ENCODE measurements at regions not wholly inside any gene's neighbourhood (a gene's known extent, or its start where the extent isn't known, plus 50 kb on each side); places are given as distances from the start of the nearest gene placed in this dataset.
A peak's percentile ranks its signal among the peaks of the same experiment; 100 is the strongest.

DNA sequence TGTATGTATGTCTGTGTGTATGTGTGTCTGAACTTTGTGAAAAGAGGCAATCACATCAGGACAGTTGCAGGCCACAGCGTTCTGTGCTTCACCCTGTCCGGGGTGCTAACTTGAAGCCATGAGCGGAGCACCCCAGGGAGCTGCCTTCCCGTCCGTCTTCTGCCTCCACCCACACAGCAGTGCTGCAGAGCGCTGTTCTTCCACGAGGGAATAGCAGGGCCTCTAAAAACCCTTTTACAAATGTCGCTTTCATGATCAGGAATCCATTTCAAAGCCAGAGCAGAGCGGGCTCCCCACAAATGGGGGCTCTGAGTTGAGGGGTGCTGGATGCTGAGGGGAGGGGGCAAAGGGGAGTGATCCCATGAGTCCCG lies 131.5 kb downstream of the RNASET2 start:
- Histone ChIP-seq H3K9ac (ENCODE audit: insufficient read depth, low read depth, low read length) (no peak overlapping the region), H4K20me1 (ENCODE audit: insufficient read depth, low read length) (no peaks in the 10 kb centered on the region), H3K4me2 (ENCODE audit: low read depth, low read length) (no peak overlapping the region), H3K27me3 (ENCODE audit: control insufficient read depth in 1 of 2, insufficient read depth in 2 of 2, low read length in 2 of 2) (no peaks in the 10 kb centered on the region; a peak in 1 of 5 replicates), H3K4me3 (replicated peaks in 1 of 3; ENCODE audit: insufficient read depth in 1 of 3, low read depth in 2 of 3, low read length in 3 of 3) (no peak overlapping the region), H3K79me2 (ENCODE audit: insufficient read depth, low read length) (no peaks in the 10 kb centered on the region), H3K4me1 (ENCODE audit: insufficient read depth, low read length) (no peaks in the 10 kb centered on the region), H3K36me3 (replicated peaks in 1 of 2; ENCODE audit: control insufficient read depth in 1 of 2, insufficient read depth in 2 of 2, low read length in 2 of 2) (no peaks in the 10 kb centered on the region), H3K9me3 (ENCODE audit: low read length) (no peaks in the 10 kb centered on the region), H3K27ac (ENCODE audit: extremely low read length, insufficient read depth, low read length) (no peak overlapping the region), H2AFZ (ENCODE audit: low read length) (no peak overlapping the region)
- ChIA-PET POLR2A (no interaction called here), CTCF (ENCODE audit: low intra/inter-chr PET ratio, low total read pairs) (no interaction called here)
- DNase-seq (ENCODE audit: low spot score), result no peak
- TF ChIP-seq FOXA1 (IDR thresholded peaks at IDR 0.05), result peak; percentile 1; the same call in 1 of the 2 replicates
- no peak for TF ChIP-seq FOXA1 (CRISPR knock-in tag; IDR thresholded peaks at IDR 0.05)
- no peak for TF ChIP-seq RBM39 (IDR thresholded peaks at IDR 0.05; ENCODE audit: low read depth, low read length, poor library complexity, severe bottlenecking)
- no peak for TF ChIP-seq NRL (CRISPR knock-in tag; IDR thresholded peaks at IDR 0.05; ENCODE audit: borderline replicate concordance)
- no peak for TF ChIP-seq GATAD2A (CRISPR knock-in tag; IDR thresholded peaks at IDR 0.05)
- TF ChIP-seq NCOA2 (CRISPR knock-in tag; IDR thresholded peaks at IDR 0.05), result no peak
- 75% methylated on average over 10 of the region's 10 CpGs for WGBS (ENCODE audit: low lambda C conversion rate)
- no TSS peak for BruUV-seq (replicated peaks)
- no peak for ATAC-seq
- FAIRE-seq, result no peak
- intact Hi-C loops (cut with micrococcal nuclease; ENCODE audit: unreplicated experiment), result no loop called here
- in situ Hi-C loops (cut with HindIII; ENCODE audit: extremely low pct_ligation_motif_present, low pct_unique_long_range_greater_than_20kb), result no loop called here

DNA sequence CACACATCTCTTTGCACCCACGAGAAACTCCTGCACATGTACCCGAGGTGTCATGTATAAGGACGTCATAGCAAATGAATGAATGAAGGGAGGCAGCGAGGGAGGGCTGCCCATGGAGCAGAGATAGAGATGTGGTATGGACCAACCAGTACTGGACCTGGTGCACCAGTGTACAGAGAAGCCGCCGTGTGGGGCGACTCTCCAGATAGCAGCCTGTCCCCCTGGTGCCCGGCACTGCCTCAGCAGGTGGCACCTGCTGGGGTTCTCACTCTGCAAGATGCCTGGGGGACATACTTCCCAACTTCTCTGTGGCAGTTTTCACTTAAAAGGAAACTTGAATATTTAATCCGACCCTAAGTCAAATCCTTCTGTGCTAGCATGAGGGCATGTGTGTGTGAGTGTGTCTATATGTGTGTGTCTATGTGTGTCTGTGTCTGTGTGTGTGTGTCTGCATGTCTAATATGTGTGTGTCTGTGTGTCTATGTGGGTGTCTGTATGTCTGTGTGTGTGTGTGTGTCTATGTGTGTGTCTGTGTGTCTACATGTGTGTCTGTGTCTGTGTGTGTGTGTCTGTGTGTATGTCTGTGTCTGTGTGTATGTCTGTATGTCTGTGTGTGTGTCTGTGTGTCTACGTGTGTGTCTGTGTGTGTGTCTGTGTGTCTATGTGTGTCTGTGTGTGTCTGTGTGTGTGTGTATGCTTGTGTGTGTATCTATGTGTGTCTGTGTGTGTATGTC lies 132.0 kb downstream of the RNASET2 start:
- H3K27me3 ChIP-seq (ENCODE audit: control insufficient read depth in 1 of 2, insufficient read depth in 2 of 2, low read length in 2 of 2), result no peaks in the 10 kb centered on the region; a peak in 1 of 5 replicates
- 64% methylated on average over 10 of the region's 10 CpGs for whole genome bisulfite sequencing (ENCODE audit: low lambda C conversion rate)
- H3K9me3 ChIP-seq (ENCODE audit: low read length), result no peaks in the 10 kb centered on the region
- no peak overlapping the region for H3K4me3 ChIP-seq (replicated peaks in 1 of 3; ENCODE audit: insufficient read depth in 1 of 3, low read depth in 2 of 3, low read length in 3 of 3)
- no peaks in the 10 kb centered on the region for H3K79me2 ChIP-seq (ENCODE audit: insufficient read depth, low read length)
- POLR2A ChIA-PET, result no interaction called here
- no peaks in the 10 kb centered on the region for H3K36me3 ChIP-seq (replicated peaks in 1 of 2; ENCODE audit: control insufficient read depth in 1 of 2, insufficient read depth in 2 of 2, low read length in 2 of 2)
- FAIRE-seq, result peak; percentile 39
- no peak overlapping the region for H3K27ac ChIP-seq (ENCODE audit: extremely low read length, insufficient read depth, low read length)
- no peaks in the 10 kb centered on the region for H4K20me1 ChIP-seq (ENCODE audit: insufficient read depth, low read length)
- H3K4me2 ChIP-seq (ENCODE audit: low read depth, low read length), result no peak overlapping the region
- no peak overlapping the region for H3K9ac ChIP-seq (ENCODE audit: insufficient read depth, low read depth, low read length)
- no peak for DNase-seq (ENCODE audit: low spot score)
- BruUV-seq (replicated peaks), result no TSS peak
- CTCF ChIA-PET (ENCODE audit: low intra/inter-chr PET ratio, low total read pairs), result no interaction called here
- in situ Hi-C loops (cut with HindIII; ENCODE audit: extremely low pct_ligation_motif_present, low pct_unique_long_range_greater_than_20kb), result no loop called here
- no peak overlapping the region for H2AFZ ChIP-seq (ENCODE audit: low read length)
- no peak; the same call in 2 of the 3 replicates for ATAC-seq
- intact Hi-C loops (cut with micrococcal nuclease; ENCODE audit: unreplicated experiment), result no loop called here
- H3K4me1 ChIP-seq (ENCODE audit: insufficient read depth, low read length), result no peaks in the 10 kb centered on the region
- TF ChIP-seq HNF4A (CRISPR knock-in tag; IDR thresholded peaks at IDR 0.05), result no peak
- TF ChIP-seq ZNF564 (CRISPR knock-in tag; IDR thresholded peaks at IDR 0.05), result no peak
- TF ChIP-seq NBN (conservative IDR thresholded peaks at IDR 0.05), result 0 out of 2 replicates have a peak, but pooled peaks have one; percentile 75
- no peak for TF ChIP-seq KLF9 (CRISPR knock-in tag; IDR thresholded peaks at IDR 0.05; ENCODE audit: low read depth)
- TF ChIP-seq MEIS1 (CRISPR knock-in tag; IDR thresholded peaks at IDR 0.05; ENCODE audit: borderline replicate concordance), result no peak
- TF ChIP-seq HOXA3 (CRISPR knock-in tag; IDR thresholded peaks at IDR 0.05), result no peak
- peak; percentile 41; the same call in 1 of the 2 replicates for TF ChIP-seq FOXK2 (IDR thresholded peaks at IDR 0.05)
- TF ChIP-seq ZSCAN30 (CRISPR knock-in tag; IDR thresholded peaks at IDR 0.05), result no peak
- TF ChIP-seq ZNF292 (CRISPR knock-in tag; IDR thresholded peaks at IDR 0.05; ENCODE audit: borderline replicate concordance, low read depth), result no peak
- TF ChIP-seq ZNF33B (CRISPR knock-in tag; IDR thresholded peaks at IDR 0.05), result no peak
- TF ChIP-seq, protein P1, sequence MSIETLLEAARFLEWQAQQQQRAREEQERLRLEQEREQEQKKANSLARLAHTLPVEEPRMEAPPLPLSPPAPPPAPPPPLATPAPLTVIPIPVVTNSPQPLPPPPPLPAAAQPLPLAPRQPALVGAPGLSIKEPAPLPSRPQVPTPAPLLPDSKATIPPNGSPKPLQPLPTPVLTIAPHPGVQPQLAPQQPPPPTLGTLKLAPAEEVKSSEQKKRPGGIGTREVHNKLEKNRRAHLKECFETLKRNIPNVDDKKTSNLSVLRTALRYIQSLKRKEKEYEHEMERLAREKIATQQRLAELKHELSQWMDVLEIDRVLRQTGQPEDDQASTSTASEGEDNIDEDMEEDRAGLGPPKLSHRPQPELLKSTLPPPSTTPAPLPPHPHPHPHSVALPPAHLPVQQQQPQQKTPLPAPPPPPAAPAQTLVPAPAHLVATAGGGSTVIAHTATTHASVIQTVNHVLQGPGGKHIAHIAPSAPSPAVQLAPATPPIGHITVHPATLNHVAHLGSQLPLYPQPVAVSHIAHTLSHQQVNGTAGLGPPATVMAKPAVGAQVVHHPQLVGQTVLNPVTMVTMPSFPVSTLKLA (IDR thresholded peaks at IDR 0.05), result 0 out of 2 replicates have a peak, but pooled peaks have one; percentile 12
- TF ChIP-seq FOXA1 (IDR thresholded peaks at IDR 0.05), result peak; percentile 48; the same call in 1 of the 2 replicates
- TF ChIP-seq FOXA1 (CRISPR knock-in tag; IDR thresholded peaks at IDR 0.05), result no peak
- no peak for TF ChIP-seq ZNF34 (CRISPR knock-in tag; IDR thresholded peaks at IDR 0.05; ENCODE audit: borderline replicate concordance)
- no peak for TF ChIP-seq HCFC1 (IDR thresholded peaks at IDR 0.05; ENCODE audit: low read depth, low read length)
- TF ChIP-seq ZNF446 (CRISPR knock-in tag; IDR thresholded peaks at IDR 0.05), result no peak
- no peak for TF ChIP-seq FOXC1 (CRISPR knock-in tag; IDR thresholded peaks at IDR 0.05; ENCODE audit: borderline replicate concordance)
- no peak for TF ChIP-seq BRCA1 (CRISPR knock-in tag; IDR thresholded peaks at IDR 0.05)

Measured in HepG2 (cell line).